ENCODE measurements at regions not wholly inside any gene's neighbourhood (a gene's known extent, or its start where the extent isn't known, plus 50 kb on each side); places are given as distances from the start of the nearest gene placed in this dataset.

DNA sequence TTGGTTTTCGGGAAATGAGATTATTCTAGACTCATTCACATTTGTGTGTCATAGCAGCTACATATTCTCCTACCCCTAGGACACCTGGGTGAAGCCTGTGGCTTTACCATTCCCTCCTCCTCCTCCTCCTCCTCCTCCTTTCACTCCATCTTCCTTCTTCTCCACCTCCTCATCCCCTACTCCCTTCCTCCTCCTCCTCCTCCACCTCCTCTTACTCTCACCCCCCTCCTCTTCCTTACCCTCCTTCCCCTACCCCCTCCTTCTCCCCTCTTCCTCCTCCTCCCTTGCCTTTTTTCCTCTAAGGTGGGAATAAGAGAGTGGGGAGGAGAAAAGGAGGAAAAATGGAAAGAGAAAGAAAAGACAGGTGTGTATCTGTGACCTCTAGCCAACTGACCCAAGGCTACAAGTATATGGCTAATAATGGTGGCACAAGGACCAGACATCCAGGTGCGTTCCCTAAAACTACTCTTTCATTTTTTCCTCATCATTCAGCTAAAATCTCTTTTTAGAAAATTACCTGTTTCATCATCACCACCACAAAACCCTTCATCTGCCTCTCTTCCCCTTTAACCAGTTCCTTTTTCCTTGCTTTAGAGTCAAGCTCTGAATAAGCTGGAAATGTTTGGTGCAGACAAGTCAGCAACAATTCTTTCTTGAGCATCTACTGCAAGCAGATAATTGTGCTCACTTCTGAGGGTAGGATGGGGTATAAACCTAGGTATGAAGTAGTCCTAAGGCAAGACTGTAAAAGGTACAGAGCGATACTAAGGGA, 149.8 kb upstream of the FOXN3 start:
- Histone ChIP-seq H3K4me3 (ENCODE audit: low read length) (no peak overlapping the region), H3K27me3 (ENCODE audit: control insufficient read depth, insufficient read depth, low read length, poor library complexity, severe bottlenecking) (no peaks in the 10 kb centered on the region), H3K4me1 (ENCODE audit: control insufficient read depth, insufficient read depth, low read length) (no peaks in the 10 kb centered on the region), H3K27ac (ENCODE audit: low read depth, low read length) (no peak overlapping the region), H3K9me3 (ENCODE audit: control insufficient read depth, low read length) (no peaks in the 10 kb centered on the region), H3K36me3 (ENCODE audit: control insufficient read depth, insufficient read depth, low read length) (no peaks in the 10 kb centered on the region), H3K9ac (ENCODE audit: extremely low read depth, low read length, poor library complexity, severe bottlenecking) (no peak overlapping the region)
- peaks cover 9% of the 10 kb centered on the region for H3K4me1 Mint-ChIP-seq
- no peak for DNase-seq
- H3K36me3 Mint-ChIP-seq (ENCODE audit: low read depth) = no peaks in the 10 kb centered on the region
- no peak for TF ChIP-seq CTCF (conservative IDR thresholded peaks at IDR 0.05)
- 75 to 78% methylated on average over 2 to 3 of the region's 3 CpGs for WGBS, 2 experiments (ENCODE audit: insufficient coverage in 1 of 2, insufficient read length in 1 of 2)
- no peaks in the 10 kb centered on the region for H3K9me3 Mint-ChIP-seq
- H3K27ac Mint-ChIP-seq = no peak overlapping the region
- H3K27me3 Mint-ChIP-seq (ENCODE audit: insufficient read depth) = no peaks in the 10 kb centered on the region
- H3K4me3 Mint-ChIP-seq = no peak overlapping the region

DNA sequence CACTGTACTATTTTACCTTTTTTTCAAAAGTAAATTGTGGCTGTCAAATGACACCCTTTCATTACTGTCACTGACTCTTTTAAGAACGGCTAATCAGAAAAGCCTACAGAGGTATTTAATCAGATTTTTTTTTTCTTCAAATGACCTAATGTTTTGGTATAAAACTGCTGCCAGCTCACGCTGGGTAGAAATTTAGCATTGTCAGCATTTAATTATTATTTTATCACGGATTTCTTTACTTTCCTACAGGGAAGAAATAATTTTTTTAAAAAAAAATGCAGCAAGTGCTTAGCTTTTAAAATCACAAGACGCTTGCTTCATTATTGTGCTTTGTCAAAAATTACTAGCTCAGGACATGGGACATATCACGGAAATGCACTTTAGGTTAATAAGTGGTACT, 149.1 kb upstream of the FOXN3 start:
- H3K27ac ChIP-seq (ENCODE audit: low read depth, low read length) = no peak overlapping the region
- H3K4me1 Mint-ChIP-seq = peaks cover 9% of the 10 kb centered on the region
- TF ChIP-seq CTCF (conservative IDR thresholded peaks at IDR 0.05) = no peak
- H3K36me3 Mint-ChIP-seq (ENCODE audit: low read depth) = no peaks in the 10 kb centered on the region
- no peak overlapping the region for H3K4me3 ChIP-seq (ENCODE audit: low read length)
- no peak for DNase-seq
- H3K9me3 ChIP-seq (ENCODE audit: control insufficient read depth, low read length) = no peaks in the 10 kb centered on the region
- no peaks in the 10 kb centered on the region for H3K4me1 ChIP-seq (ENCODE audit: control insufficient read depth, insufficient read depth, low read length)
- H3K27me3 Mint-ChIP-seq (ENCODE audit: insufficient read depth) = no peaks in the 10 kb centered on the region
- no peak overlapping the region for H3K9ac ChIP-seq (ENCODE audit: extremely low read depth, low read length, poor library complexity, severe bottlenecking)
- H3K27ac Mint-ChIP-seq = no peak overlapping the region
- H3K27me3 ChIP-seq (ENCODE audit: control insufficient read depth, insufficient read depth, low read length, poor library complexity, severe bottlenecking) = no peaks in the 10 kb centered on the region
- no peaks in the 10 kb centered on the region for H3K9me3 Mint-ChIP-seq
- no peaks in the 10 kb centered on the region for H3K36me3 ChIP-seq (ENCODE audit: control insufficient read depth, insufficient read depth, low read length)
- WGBS, 2 experiments (ENCODE audit: insufficient coverage in 1 of 2, insufficient read length in 1 of 2) = 95 to 97% methylated on average over 4 to 5 of the region's 5 CpGs
- H3K4me3 Mint-ChIP-seq = no peak overlapping the region

GRCh38 chr14:89565607-89566006, 148.6 kb upstream of the FOXN3 start:
- Histone ChIP-seq H3K9ac (ENCODE audit: extremely low read depth, low read length, poor library complexity, severe bottlenecking) (no peak overlapping the region), H3K9me3 (ENCODE audit: control insufficient read depth, low read length) (no peaks in the 10 kb centered on the region), H3K4me1 (ENCODE audit: control insufficient read depth, insufficient read depth, low read length) (no peaks in the 10 kb centered on the region), H3K27ac (ENCODE audit: low read depth, low read length) (no peak overlapping the region), H3K36me3 (ENCODE audit: control insufficient read depth, insufficient read depth, low read length) (no peaks in the 10 kb centered on the region), H3K27me3 (ENCODE audit: control insufficient read depth, insufficient read depth, low read length, poor library complexity, severe bottlenecking) (no peaks in the 10 kb centered on the region), H3K4me3 (ENCODE audit: low read length) (no peak overlapping the region)
- no peak for TF ChIP-seq CTCF (conservative IDR thresholded peaks at IDR 0.05)
- 87% methylated on average over 5 of the region's 5 CpGs; no CpG with 5 or more reads in 1 of the 2 experiments for WGBS, 2 experiments (ENCODE audit: insufficient coverage in 1 of 2, insufficient read length in 1 of 2)
- Mint-ChIP-seq H3K9me3 (no peaks in the 10 kb centered on the region), H3K27ac (no peak overlapping the region), H3K36me3 (ENCODE audit: low read depth) (peaks cover 3% of the 10 kb centered on the region), H3K27me3 (ENCODE audit: insufficient read depth) (no peaks in the 10 kb centered on the region), H3K4me1 (peaks cover 9% of the 10 kb centered on the region), H3K4me3 (no peak overlapping the region)
- no peak for DNase-seq
